ENCODE measurements at regions not wholly inside any gene's neighbourhood (a gene's known extent, or its start where the extent isn't known, plus 50 kb on each side); places are given as distances from the start of the nearest gene placed in this dataset.

DNA sequence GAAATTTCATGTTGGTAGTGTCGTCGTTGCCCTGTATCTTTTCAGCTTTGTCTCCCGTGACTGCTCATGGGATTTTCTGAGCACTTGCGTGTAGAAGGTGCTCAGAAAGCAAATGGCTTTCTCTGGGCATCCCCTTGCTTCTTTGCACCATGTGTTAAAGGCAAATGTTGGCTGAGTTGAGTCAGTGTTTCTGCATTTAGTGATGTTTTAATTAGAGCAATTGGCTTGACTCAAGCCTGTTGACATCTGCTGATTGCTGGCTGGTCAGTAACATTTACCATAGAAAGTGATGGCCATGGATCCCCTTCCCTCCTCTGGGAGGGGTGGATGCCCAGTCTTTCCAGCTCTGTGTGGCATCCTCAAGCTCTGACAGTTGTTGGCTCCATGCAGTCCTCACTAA is 187.2 kb upstream of the MPHOSPH6 start:
- H3K4me3 ChIP-seq (ENCODE audit: low read length) = no peak overlapping the region
- no peak for DNase-seq (ENCODE audit: low read depth)
- TF ChIP-seq, protein P1, sequence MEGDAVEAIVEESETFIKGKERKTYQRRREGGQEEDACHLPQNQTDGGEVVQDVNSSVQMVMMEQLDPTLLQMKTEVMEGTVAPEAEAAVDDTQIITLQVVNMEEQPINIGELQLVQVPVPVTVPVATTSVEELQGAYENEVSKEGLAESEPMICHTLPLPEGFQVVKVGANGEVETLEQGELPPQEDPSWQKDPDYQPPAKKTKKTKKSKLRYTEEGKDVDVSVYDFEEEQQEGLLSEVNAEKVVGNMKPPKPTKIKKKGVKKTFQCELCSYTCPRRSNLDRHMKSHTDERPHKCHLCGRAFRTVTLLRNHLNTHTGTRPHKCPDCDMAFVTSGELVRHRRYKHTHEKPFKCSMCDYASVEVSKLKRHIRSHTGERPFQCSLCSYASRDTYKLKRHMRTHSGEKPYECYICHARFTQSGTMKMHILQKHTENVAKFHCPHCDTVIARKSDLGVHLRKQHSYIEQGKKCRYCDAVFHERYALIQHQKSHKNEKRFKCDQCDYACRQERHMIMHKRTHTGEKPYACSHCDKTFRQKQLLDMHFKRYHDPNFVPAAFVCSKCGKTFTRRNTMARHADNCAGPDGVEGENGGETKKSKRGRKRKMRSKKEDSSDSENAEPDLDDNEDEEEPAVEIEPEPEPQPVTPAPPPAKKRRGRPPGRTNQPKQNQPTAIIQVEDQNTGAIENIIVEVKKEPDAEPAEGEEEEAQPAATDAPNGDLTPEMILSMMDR (conservative IDR thresholded peaks at IDR 0.05; ENCODE audit: low read depth, low read length) = no peak

DNA sequence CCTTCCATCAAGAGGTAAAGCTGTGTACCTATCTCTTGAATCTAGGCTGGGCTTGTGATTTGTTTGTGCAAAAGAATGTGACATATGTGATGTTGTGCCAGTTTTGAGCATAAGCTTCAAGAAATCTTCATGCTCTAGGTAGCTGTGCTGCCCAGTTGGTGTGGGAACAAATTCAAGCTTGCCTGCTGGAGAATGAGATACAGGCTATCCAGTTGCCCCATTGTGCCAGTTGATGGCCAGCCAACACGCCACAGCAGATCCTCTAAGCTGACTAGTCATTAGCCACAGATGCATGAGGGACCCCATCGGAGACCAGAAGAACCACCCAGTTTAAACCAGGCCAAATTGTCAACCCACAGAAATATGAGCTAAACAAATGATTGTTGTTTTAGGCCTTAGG is 180.5 kb upstream of the MPHOSPH6 start:
- DNase-seq (ENCODE audit: low read depth) = no peak
- TF ChIP-seq, protein P1 (conservative IDR thresholded peaks at IDR 0.05; ENCODE audit: low read depth, low read length) = no peak

DNA sequence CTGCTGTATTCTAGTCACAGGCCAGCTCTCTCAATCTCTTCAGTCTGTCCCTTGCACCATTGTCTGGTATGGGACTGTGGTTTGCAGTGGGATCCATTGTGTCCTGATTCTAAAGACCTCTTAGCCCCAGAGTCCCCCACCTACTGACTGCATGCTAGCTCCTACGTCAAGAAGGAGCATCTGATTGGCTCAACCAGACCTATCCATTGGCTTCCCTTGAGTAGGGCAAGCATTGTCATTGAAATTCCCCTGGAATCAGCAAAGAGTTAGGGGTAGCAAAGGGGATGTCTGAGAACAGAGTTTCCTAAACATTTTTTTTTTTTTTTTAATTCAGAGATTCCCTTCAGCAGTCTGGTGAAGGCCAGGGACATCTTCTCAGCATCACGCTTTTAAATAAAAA is 175.3 kb upstream of the MPHOSPH6 start:
- no peak overlapping the region for H3K4me3 ChIP-seq (ENCODE audit: low read length)
- TF ChIP-seq, protein P1 (conservative IDR thresholded peaks at IDR 0.05; ENCODE audit: low read depth, low read length) = no peak
- no peak for DNase-seq (ENCODE audit: low read depth)

More for the DNA sequence above, 180.5 kb upstream of the MPHOSPH6 start:
- H3K4me3 ChIP-seq (ENCODE audit: low read length) = no peak overlapping the region

DNA sequence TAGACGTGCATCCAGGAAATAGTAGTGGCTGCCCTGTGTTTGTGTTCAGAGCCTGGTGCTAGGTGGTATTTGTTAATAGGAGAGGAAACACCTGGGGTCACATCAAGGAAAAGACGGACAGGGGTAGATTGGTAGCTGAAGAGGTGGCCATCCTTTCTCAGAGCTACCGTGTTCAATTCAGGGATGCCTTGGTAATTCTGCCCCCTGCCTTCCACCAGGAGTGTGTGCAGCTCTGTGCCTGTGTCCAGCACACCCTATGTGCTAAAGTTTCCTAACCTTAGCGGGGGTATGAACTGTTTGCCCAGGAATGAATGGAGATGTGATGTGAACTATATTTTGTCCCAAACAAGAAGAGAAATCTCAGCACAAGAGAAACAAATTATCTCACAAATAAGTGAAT is 174.1 kb upstream of the MPHOSPH6 start:
- DNase-seq (ENCODE audit: low read depth) = no peak
- H3K4me3 ChIP-seq (ENCODE audit: low read length) = no peak overlapping the region
- TF ChIP-seq, protein P1 (conservative IDR thresholded peaks at IDR 0.05; ENCODE audit: low read depth, low read length) = peak; percentile 46

DNA sequence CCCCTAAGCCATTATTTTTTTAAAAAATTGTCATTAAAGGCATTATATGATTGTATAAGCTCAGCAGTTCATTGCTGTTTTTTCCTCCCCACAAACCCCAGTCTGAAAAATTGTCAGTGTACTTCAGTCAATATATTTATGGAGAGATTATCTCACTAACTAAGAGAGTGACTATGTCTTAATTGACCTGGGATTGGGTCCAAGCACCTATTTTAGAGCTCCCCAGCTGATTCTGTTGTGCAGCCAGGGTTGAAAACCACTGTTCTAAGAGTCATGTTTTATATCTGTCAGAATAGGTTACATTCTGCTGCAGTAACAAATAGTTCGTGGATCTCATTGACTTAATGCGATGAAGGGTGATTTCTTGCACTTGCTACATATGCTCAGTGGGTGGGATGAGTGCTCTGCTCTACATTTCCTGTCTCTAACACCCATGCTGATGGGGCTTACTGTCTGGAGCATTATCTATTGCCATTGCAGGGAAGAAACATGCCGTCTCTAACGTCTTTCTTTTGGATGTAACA is 171.2 kb upstream of the MPHOSPH6 start:
- no peak overlapping the region for H3K4me3 ChIP-seq (ENCODE audit: low read length)
- TF ChIP-seq, protein P1 (conservative IDR thresholded peaks at IDR 0.05; ENCODE audit: low read depth, low read length) = no peak
- no peak for DNase-seq (ENCODE audit: low read depth)

DNA sequence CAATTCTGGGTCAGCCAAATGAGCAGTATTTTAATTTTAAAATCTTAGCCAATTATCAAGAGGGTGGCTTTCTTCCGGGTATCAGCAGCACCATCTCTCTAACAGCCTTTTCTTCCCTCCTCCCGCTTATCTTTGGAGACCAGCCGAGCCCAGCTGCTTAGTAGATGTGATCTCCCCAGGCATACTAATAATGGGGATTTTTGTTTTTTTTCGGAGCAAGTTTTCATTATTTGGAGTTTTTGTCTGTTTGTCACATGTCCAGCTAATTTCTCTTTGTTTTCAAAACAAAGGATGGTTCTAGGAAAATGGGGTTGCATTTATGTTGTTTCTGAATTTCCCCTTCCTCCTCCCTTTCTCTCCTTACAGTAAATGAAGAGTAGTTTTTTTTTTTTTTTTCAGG is 170.5 kb upstream of the MPHOSPH6 start:
- H3K4me3 ChIP-seq (ENCODE audit: low read length) = no peak overlapping the region
- TF ChIP-seq, protein P1 (conservative IDR thresholded peaks at IDR 0.05; ENCODE audit: low read depth, low read length) = no peak
- no peak for DNase-seq (ENCODE audit: low read depth)

DNA sequence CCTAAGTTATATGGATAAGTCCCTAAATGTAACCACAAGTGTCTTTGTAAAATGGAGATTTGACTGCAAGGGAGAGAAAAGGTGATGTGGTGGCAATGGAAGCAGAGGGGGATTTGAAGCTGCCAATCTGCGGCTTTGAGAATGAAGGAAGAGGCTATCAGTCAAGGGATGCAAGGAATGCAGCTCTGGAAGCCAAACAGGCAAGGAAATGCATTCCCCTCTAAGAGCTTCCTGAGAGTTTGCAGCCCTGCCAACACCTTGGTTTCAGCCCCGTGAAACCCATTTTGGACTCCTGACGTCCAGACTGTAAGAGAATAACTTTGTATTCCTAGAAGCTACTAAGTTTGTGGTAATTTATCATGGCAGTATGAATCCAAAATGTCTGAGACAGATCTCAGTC is 167.3 kb upstream of the MPHOSPH6 start:
- TF ChIP-seq, protein P1 (conservative IDR thresholded peaks at IDR 0.05; ENCODE audit: low read depth, low read length) = no peak
- H3K4me3 ChIP-seq (ENCODE audit: low read length) = no peak overlapping the region
- DNase-seq (ENCODE audit: low read depth) = no peak

Measured in retinal pigment epithelial cell (primary cell).